Keratinocyte (primary cell): ENCODE measurements at regions not wholly inside any gene's neighbourhood (a gene's known extent, or its start where the extent isn't known, plus 50 kb on each side); places are given as distances from the start of the nearest gene placed in this dataset.

ENCODE experiments used
- DNase-seq: peaks from one replicate; pipeline ENCODE4 v3.0.0-alpha.2; 2011; ENCODE audit warnings: low read depth, missing footprints, low spot score
- FAIRE-seq: peaks from 2 replicates; lab custom pipeline; 2011; peaks lifted over from hg19 to GRCh38; lab: Jason Lieb, UNC
- H2AFZ ChIP-seq: 2 replicates; pipeline ENCODE4 v1.6.0; 2012; ENCODE audit warnings: low read length, control low read depth, inconsistent platforms; ENCODE audit not compliant: control insufficient read depth
- H3K27ac ChIP-seq: 2 replicates; pipeline ENCODE4 v1.5.1; 2011; ENCODE audit warnings: low read length; ENCODE audit not compliant: control insufficient read depth, insufficient read depth
- H3K27me3 ChIP-seq: 3 replicates; pipeline ENCODE4 v1.6.0; 2011; ENCODE audit warnings: low read length; ENCODE audit not compliant: control insufficient read depth, insufficient read depth; ENCODE audit errors: extremely low read depth
- H3K36me3 ChIP-seq, 2 experiments: 2 replicates in 1 of 2; 3 replicates in 1 of 2; pipeline ENCODE4 v1.5.1; 2011; ENCODE audit warnings: low read length in 2 of 2, mild to moderate bottlenecking in 1 of 2; ENCODE audit not compliant: control insufficient read depth in 2 of 2, insufficient read depth in 2 of 2; ENCODE audit errors: extremely low read depth in 1 of 2
- H3K4me1 ChIP-seq: 3 replicates; pipeline ENCODE4 v1.5.1; 2011; ENCODE audit warnings: low read length; ENCODE audit not compliant: control insufficient read depth, insufficient read depth; ENCODE audit errors: extremely low read depth
- H3K4me2 ChIP-seq: 3 replicates; pipeline ENCODE4 v1.6.0; 2011; ENCODE audit warnings: low read depth, low read length; ENCODE audit not compliant: control insufficient read depth, insufficient read depth; ENCODE audit errors: extremely low read depth
- H3K4me3 ChIP-seq, 3 experiments: fragments of 200-600 bp in 1 of 3; sonication (generic) in 1 of 3; 2 replicates in 2 of 3; 3 replicates in 1 of 3; pipeline ENCODE4 v1.5.1; 2011 to 2016; ENCODE audit warnings: low read length in 3 of 3, mild to moderate bottlenecking in 3 of 3, control low read depth in 2 of 3, inconsistent platforms in 1 of 3, low read depth in 1 of 3, mixed read lengths in 1 of 3, mixed run types in 1 of 3, moderate library complexity in 1 of 3; ENCODE audit not compliant: control insufficient read depth in 2 of 3, insufficient read depth in 2 of 3; ENCODE audit errors: extremely low read depth in 1 of 3
- H3K79me2 ChIP-seq: 2 replicates; pipeline ENCODE4 v1.6.0; 2012; ENCODE audit warnings: low read length; ENCODE audit not compliant: control insufficient read depth, insufficient read depth
- H3K9ac ChIP-seq: 3 replicates; pipeline ENCODE4 v1.6.0; 2011; ENCODE audit warnings: low read length; ENCODE audit not compliant: control insufficient read depth, insufficient read depth; ENCODE audit errors: extremely low read depth
- H3K9me1 ChIP-seq: 3 replicates; pipeline ENCODE4 v1.6.0; 2011; ENCODE audit warnings: low read length; ENCODE audit not compliant: control insufficient read depth, insufficient read depth; ENCODE audit errors: extremely low read depth
- H3K9me3 ChIP-seq: 2 replicates; pipeline ENCODE4 v1.5.1; 2012; ENCODE audit warnings: low read depth, low read length; ENCODE audit not compliant: control insufficient read depth
- H4K20me1 ChIP-seq: 3 replicates; pipeline ENCODE4 v1.6.0; 2011; ENCODE audit warnings: low read length; ENCODE audit not compliant: control insufficient read depth, insufficient read depth; ENCODE audit errors: extremely low read depth
- EZH2 ChIP-seq: IDR thresholded peaks from one replicate; pipeline ENCODE4 v1.6.1; 2012; ENCODE audit warnings: inconsistent platforms, mild to moderate bottlenecking, low read length, moderate library complexity
- dilution Hi-C: fragments of 300-500 bp; cut with MboI; formaldehyde crosslinking; loops from one replicate; pipeline ENCODE4 v1.7.0; 2020; ENCODE audit warnings: low sequenced_read_pairs; ENCODE audit not compliant: extremely low pct_ligation_motif_present
- TF ChIP-seq, protein P1 (sequence below), 3 experiments: IDR thresholded peaks in 1 of 3; conservative IDR thresholded peaks in 1 of 3; optimal IDR thresholded peaks in 1 of 3; 2 replicates in 2 of 3; 3 replicates in 1 of 3; pipeline versions ENCODE3 to v1.5.1; 2011; ENCODE audit warnings: low read length in 3 of 3, mild to moderate bottlenecking in 3 of 3, moderate library complexity in 2 of 3, control low read depth in 1 of 3, inconsistent platforms in 1 of 3; ENCODE audit not compliant: insufficient read depth in 2 of 3; ENCODE audit errors: extremely low read depth in 1 of 3

DNA sequence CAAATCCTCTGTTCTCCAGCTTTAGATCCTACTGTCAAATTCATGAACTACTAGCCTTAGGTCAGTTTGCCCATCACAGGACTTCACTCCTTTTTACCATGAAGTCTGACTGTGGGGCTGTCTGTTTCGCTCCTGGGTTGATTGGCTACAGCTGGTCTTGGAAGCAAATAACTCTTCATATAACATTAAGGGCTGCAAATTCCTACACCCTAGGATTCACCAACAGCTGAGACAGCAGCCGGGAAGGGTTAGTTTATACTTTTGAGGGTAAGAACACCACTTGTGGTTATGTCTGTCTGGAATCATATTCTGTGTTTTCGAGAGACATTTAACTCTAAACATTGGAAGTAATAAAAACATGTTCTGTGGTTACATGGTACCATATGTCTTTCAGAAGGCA is 55.9 kb upstream of the KIAA1217 start:
- Histone ChIP-seq H3K4me1 (no peaks in the 10 kb centered on the region), H3K9me1 (no peaks in the 10 kb centered on the region), H2AFZ (no peak overlapping the region), H4K20me1 (no peaks in the 10 kb centered on the region), H3K4me2 (no peak overlapping the region), H3K36me3 (no peaks in the 10 kb centered on the region), H3K27me3 (no peaks in the 10 kb centered on the region), H3K9me3 (no peaks in the 10 kb centered on the region), H3K79me2 (no peaks in the 10 kb centered on the region), H3K27ac (no peak overlapping the region), H3K4me3 (no peak overlapping the region), H3K9ac (no peak overlapping the region)
- FAIRE-seq (no peak), DNase-seq (no peak)
- TF ChIP-seq, protein P1, sequence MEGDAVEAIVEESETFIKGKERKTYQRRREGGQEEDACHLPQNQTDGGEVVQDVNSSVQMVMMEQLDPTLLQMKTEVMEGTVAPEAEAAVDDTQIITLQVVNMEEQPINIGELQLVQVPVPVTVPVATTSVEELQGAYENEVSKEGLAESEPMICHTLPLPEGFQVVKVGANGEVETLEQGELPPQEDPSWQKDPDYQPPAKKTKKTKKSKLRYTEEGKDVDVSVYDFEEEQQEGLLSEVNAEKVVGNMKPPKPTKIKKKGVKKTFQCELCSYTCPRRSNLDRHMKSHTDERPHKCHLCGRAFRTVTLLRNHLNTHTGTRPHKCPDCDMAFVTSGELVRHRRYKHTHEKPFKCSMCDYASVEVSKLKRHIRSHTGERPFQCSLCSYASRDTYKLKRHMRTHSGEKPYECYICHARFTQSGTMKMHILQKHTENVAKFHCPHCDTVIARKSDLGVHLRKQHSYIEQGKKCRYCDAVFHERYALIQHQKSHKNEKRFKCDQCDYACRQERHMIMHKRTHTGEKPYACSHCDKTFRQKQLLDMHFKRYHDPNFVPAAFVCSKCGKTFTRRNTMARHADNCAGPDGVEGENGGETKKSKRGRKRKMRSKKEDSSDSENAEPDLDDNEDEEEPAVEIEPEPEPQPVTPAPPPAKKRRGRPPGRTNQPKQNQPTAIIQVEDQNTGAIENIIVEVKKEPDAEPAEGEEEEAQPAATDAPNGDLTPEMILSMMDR (optimal IDR thresholded peaks at IDR 0.05 in 1 of 3, IDR thresholded peaks at IDR 0.05 in 1 of 3, conservative IDR thresholded peaks at IDR 0.05 in 1 of 3; ENCODE audit: extremely low read depth in 1 of 3, insufficient read depth in 2 of 3, low read length in 3 of 3), result no peak
- dilution Hi-C loops, result no loop called here

GRCh38 chr10:24153537-24153936 is 55.4 kb upstream of the KIAA1217 start:
- no peak overlapping the region for H3K27ac ChIP-seq
- no peaks in the 10 kb centered on the region for H3K27me3 ChIP-seq
- dilution Hi-C loops, result no loop called here
- no peak overlapping the region for H2AFZ ChIP-seq
- no peaks in the 10 kb centered on the region for H3K4me1 ChIP-seq
- H3K4me2 ChIP-seq, result no peak overlapping the region
- no peak for FAIRE-seq
- H3K9ac ChIP-seq, result no peak overlapping the region
- no peak for TF ChIP-seq EZH2
- TF ChIP-seq, protein P1 (optimal IDR thresholded peaks at IDR 0.05 in 1 of 3, IDR thresholded peaks at IDR 0.05 in 1 of 3, conservative IDR thresholded peaks at IDR 0.05 in 1 of 3; ENCODE audit: extremely low read depth in 1 of 3, insufficient read depth in 2 of 3, low read length in 3 of 3), result no peak
- H4K20me1 ChIP-seq, result no peaks in the 10 kb centered on the region
- H3K36me3 ChIP-seq, result no peaks in the 10 kb centered on the region
- no peak overlapping the region for H3K4me3 ChIP-seq
- no peaks in the 10 kb centered on the region for H3K79me2 ChIP-seq
- H3K9me3 ChIP-seq, result no peaks in the 10 kb centered on the region
- no peaks in the 10 kb centered on the region for H3K9me1 ChIP-seq
- no peak for DNase-seq
